GM18505 (cell line): ENCODE measurements at regions not wholly inside any gene's neighbourhood (a gene's known extent, or its start where the extent isn't known, plus 50 kb on each side); places are given as distances from the start of the nearest gene placed in this dataset.
"Not testable (repeated sequence)": the region's sequence is repeated elsewhere in the genome, so short reads cannot be mapped to it uniquely, and the experiment has no call there.

ENCODE experiments used
- ATAC-seq: cut with Tn5 transposase; IDR thresholded peaks from one replicate; pipeline ENCODE4 v1.9.1; 2021; ENCODE audit not compliant: unreplicated experiment
- POLR2A ChIP-seq: IDR thresholded peaks from 4 replicates; pipeline ENCODE4 v1.6.1; 2011; ENCODE audit warnings: borderline replicate concordance; ENCODE audit not compliant: insufficient read depth, insufficient read length; ENCODE audit errors: extremely low read depth

DNA sequence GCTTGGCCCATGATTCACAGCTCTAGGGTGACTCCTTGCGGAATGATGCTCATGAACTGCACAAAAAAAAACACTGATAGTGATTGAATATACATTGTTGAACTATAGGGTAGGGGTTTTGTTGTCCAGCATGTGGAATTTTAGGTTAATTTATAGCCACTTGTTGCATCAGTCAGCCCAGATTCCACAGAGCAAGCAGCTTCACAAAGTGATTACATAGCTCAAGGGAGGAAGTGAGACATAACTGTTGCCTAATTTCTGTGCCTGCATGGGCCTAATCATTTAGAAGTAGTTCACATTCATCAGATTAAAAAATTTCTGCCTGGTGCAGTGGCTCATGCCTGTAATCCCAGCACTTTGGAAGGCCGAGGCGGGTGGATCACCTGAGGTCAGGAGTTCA is 142.2 kb upstream of the ZNF722 start:
- not testable (repeated sequence) for ATAC-seq

DNA sequence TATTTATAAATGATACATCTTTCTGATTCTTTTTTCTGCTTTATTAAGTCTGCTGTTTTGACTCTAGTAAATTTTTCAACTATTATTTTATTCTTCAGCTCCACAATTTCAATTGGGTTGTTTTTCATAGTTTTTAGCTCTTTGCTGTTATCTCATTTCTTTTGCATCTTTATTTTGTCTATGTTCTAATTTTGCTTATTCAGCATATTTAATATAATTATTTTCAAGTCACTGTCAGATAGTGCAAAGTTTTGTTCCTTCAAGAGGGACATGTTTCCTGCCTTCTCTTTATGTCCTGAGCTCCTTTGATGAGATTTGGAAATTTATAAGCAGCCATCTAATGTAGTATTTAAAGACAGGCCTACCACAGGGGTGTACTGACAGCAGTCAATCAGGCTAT is 131.5 kb upstream of the ZNF722 start:
- ATAC-seq = no peak
- TF ChIP-seq POLR2A = no peak

DNA sequence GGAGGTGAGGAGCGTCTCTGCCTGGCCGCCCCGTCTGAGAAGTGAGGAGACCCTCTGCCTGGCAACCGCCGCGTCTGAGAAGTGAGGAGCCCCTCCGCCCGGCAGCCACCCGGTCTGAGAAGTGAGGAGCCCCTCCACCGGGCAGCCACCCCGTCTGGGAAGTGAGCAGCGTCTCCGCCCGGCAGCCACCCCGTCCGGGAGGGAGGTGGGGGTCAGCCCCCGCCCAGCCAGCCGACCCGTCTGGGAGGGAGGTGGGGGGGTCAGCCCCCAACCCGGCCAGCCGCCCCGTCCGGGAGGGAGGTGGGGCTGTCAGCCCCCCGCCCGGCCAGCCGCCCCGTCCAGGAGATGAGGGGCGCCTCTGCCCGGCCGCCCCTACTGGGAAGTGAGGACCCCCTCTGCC is 124.4 kb upstream of the ZNF722 start:
- ATAC-seq = not testable (repeated sequence)

DNA sequence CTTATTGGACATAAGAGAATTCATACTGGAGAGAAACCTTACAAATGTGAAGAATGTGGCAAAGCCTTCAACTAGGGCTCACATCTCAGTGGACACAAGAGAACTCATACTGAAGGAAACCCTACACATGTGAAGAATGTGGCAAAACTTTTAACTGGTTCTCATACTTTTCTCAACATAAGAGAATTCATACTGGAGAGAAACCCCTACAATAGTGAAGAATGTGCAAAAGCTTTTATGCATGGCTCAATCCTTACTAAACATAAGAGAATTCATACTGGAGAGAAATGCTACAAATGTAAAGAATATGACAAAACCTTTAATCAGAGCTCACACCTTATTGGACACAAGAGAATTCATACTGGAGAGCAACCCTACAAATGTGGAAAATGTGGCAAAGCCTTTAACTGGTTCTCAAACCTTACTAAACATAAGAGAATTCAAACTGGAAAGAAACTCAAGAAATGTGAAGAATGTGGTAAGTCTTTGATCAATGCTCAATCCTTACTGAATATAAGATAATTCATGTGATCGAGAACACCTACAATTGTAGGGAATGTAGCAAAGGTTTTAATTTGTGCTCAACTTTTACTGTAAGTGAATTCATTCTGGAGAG is 121.8 kb upstream of the ZNF722 start:
- TF ChIP-seq POLR2A = no peak

DNA sequence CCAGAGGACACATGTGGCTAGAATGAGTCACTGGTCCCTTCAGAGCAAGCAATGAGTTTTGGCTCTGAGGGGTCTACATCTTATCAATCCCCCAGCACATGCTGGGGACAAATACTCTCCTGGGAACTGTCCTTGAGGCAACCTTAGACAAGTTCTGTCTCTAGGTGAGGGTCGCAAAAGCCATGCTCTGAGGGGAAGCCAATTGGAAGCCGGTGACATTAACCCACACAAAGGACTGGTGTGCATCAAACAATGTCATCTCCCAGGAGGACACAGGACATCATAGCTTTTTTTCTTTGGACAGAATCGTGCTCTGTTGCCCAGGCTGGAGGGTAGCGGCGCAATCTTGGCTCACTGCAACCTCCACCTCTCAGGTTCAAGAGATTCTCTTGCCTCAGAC is 111.6 kb upstream of the ZNF722 start:
- no peak for ATAC-seq
- TF ChIP-seq POLR2A = no peak

More for the DNA sequence above, 121.8 kb upstream of the ZNF722 start:
- no peak for ATAC-seq

DNA sequence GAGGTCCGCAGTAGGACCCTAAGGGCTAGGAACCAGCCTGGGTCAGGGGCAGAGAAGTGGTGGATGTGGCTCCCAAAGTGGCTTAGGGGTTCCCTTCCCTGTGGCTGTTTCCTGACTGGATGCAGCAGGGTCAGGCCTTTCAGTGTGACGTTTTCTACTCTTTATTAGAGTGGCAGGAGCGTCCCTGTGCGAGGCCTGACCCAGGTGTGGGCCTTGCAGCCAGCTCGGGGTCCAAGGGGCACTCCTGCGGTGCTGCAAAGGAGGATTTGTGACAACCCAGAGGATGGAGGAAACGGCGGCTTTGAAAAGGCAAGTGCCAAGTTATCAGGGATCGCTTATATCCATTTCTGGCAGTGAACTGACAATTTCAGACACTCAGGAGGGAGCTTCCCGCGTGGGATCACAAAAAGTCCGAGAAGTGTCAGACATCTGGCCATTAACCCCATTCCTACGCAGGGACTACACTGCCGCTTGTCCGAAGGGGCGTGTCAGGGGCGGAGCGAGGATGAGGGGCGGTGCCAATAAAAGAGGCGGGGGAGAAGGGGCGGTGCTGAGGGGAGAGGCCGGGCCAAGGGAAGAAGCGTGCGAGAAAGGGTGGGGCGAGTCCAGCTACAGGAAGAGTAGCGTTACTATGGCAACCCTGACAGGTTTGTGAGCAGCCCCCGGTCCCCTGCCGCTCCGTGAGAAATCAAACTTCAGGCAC is 98.8 kb upstream of the ZNF722 start:
- no peak for ATAC-seq
- TF ChIP-seq POLR2A = no peak

DNA sequence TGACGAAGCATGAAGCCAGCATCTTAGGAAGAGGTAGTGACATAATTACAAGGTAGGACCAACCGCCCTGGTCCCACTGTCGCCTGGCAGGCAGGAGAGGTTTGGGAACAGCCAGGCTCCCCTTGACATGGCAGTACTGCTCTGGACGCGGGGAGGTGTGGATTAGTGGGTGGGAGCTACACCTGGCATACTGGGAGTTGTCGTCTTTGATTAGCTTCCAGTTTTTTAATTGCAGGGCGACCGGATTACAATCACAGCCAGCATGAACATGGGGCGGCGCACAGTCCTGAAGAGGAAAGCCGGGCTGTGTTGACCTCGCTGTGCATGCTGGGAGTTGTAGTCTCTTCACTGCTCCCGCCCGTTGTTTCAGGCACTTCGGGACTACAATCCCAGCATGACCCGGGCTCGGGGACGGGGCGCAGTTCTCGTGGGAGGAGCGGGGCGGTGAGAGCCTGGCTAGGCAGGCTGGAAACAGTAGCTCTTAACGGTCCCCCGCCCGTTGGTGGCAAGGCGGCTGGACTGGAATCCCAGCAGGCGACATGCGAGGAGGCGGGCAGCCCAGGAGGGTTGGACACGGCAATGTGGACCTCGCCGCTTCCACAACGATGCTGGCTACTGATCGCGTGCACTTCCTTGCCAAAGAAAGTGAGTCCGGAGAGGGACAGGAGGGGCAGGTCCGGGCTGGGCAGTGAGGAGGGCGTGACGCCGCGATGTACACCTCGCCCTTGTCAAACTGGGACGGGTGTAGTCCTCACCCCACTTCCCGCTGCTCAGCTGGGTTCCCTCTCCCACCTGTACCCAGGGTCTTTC is 98.0 kb upstream of the ZNF722 start:
- no peak for TF ChIP-seq POLR2A

DNA sequence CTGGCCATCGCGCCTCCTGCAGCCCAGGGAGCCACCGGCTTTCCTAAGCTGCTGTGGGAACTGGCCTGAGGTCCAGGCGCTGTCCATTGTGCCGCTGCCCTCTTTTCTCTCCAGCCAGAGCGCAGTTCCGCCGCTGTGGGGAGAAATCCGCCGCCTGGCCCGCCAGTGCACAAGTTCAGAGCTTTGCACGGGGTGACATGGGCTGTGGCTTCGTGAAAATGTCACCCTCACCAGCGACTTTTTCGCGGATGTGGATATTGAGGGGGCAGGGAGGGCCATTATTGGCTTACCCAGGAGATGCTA is 97.5 kb upstream of the ZNF722 start:
- ATAC-seq = not testable (repeated sequence)

More for the DNA sequence above, 98.0 kb upstream of the ZNF722 start:
- no peak for ATAC-seq

DNA sequence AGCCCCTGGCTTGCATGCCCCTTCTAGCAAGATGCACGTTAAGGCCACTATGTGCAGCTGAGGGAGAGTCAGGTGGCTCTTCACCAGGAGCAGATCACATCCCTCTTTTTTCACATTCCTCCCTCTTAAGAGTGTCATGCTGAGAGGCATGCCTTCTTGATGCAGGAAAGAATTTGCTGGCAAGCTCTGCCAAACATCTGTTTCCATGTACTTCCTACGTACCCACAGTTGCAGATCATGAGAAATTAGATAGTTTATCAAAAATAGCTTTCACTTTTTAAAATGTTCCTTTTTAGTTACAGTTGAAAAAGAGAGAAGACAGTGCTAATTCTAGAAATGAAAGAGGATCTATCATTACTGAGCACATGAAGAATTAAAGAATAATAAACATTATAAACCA is 79.7 kb upstream of the ZNF722 start:
- no peak for TF ChIP-seq POLR2A
- no peak for ATAC-seq

DNA sequence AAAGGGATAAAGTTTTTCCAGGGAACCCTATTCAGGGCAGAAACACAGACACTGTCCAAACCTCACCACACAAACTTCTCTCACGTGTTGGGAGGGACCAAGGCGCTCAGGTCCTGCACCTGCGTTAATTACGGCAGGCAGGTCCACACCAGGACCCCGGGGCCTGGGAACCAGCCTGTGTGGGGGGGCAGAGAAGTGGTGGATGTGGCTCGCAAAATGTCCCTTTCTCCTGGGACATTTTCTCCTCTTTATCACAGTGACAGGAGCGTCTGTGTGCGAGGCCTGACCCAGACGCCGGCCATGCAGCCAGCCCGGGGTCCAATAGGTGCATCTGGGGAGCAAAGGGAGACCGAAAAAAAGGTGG is 73.4 kb upstream of the ZNF722 start:
- ATAC-seq = no peak
- no peak for TF ChIP-seq POLR2A

DNA sequence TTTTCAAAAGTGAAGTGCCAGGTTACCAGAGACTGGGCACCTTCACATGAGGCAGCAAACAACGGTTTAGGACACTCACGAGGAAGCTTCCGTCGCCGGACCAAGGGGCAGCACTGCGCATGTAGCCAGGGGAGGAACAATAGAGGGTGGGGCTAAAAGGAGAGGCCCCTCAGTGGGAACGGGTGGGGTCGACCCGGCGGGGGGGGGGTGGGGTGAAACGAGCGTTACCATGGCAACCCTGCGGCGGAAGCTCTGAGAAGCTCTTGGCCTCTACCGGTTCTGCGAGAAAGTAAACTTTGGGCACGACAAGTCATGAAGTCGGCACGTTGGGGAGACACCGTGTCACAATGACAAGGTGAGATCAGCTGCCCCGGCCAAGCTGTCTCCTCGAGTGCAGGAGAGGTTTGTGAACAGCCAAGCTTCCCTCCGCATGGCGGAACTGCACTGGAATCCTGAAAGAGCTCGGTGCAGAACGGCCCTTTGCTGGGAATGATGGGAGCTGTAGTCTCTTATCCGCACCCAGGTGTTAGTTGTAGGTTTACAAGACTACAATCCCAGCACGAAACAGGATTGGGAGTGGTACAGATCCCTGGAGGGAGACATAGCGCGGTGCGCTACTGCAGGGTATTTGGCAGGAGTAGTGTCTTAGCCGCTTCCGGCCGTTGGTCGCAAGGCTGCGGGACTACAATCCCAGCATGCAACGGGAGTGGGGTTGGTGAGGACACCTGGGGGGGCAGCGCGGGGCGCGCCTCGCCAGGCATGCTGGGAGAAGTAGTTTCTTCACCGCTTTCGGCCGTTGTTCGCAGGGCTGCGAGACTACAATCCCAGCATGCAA is 72.8 kb upstream of the ZNF722 start:
- peak; percentile 80 for ATAC-seq
- no peak for TF ChIP-seq POLR2A

DNA sequence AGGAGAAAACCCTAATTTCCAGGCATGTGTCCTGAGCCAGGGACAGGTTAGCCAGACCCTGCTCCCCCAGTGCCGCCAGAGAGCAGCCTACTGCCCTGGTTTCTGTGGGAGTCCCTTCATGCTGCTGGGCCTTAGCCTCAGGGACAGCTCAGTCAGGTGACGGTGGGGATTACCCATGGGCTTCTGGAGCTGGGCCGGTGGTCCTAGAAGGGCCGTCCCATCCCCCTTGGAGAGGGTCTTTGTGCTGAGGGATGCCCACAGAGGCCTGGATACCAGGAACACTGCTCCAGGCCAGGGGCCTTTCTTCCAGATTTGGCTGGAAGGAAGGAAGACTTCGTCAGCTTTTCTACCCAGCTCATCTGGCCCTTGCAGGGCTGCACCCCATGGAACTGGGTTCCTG is 71.4 kb upstream of the ZNF722 start:
- ATAC-seq = no peak
- no peak for TF ChIP-seq POLR2A

DNA sequence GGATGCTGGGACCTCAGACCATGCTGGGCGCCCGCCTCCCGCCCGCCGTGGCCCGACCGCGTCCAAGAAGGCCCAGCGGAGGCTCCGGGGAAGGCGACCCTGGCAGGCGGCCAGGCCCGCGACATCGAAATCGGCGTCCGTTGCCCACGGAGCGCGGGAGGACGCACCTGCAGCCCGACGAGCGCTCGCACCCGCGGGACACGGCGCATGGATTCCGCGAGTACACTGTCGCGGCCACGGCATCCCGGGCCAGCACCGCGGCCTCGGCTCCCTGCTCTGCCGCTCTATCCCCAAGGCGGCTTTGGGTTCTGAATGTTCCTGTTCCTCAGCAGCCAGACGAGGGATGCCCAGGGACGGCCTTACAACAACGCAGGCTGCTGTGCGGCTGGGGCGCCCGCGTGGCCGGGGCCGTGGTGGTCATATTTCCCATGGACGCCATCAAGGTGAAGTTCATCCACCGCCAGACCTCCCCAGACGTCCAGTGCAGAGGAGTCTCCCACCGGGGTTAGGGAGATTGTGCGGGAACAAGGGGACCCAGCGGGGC is 67.5 kb upstream of the ZNF722 start:
- no peak for ATAC-seq
- TF ChIP-seq POLR2A = no peak

DNA sequence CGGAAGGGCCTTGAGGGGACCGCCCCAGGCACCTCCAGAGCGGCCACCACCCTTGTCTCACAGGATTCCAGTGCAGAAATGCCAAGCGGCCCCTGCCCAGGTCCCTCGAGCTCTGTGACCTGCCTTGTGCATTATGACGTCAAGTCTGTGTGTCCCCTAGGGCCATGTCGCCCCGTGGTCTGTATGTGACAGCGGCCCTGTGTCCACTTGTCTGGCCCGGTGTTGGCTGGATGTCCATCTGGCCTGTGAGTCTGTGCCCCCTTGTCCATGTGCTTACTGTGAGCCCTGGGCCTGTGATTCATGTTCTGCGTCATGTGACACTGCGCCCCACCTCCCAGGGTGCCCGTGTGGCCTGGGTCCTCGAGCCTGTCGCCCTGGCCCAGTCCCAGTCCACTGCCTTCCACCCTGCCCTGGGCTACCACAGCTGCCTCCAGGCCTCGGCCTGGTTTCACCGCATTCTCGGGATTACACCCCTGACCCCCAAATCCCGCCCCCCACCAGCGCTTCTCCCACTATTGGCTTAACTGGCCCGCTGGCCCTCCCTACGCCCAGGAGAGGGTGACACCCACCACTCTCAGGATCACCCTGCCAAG is 66.6 kb upstream of the ZNF722 start:
- ATAC-seq = no peak
- TF ChIP-seq POLR2A = no peak
